ENCODE measurements at regions not wholly inside any gene's neighbourhood (a gene's known extent, or its start where the extent isn't known, plus 50 kb on each side); places are given as distances from the start of the nearest gene placed in this dataset.
"Not testable (repeated sequence)": the region's sequence is repeated elsewhere in the genome, so short reads cannot be mapped to it uniquely, and the experiment has no call there.

GRCh38 chr2:22475103-22475502, 909.9 kb upstream of the KLHL29 start:
- TF ChIP-seq L3MBTL2 (conservative IDR thresholded peaks at IDR 0.05); BHLHE40 (IDR thresholded peaks at IDR 0.05; ENCODE audit: borderline replicate concordance); ELF4 (IDR thresholded peaks at IDR 0.05); LEF1 (IDR thresholded peaks at IDR 0.05; ENCODE audit: borderline replicate concordance): not testable (repeated sequence)
